Activated naive CD4-positive, alpha-beta T cell treated with anti-CD3 and anti-CD28 coated beads, Interleukin-2, amount 50 U/mL, for 24 hours (primary cell): ENCODE measurements at regions not wholly inside any gene's neighbourhood (a gene's known extent, or its start where the extent isn't known, plus 50 kb on each side); places are given as distances from the start of the nearest gene placed in this dataset.
A peak's percentile ranks its signal among the peaks of the same experiment; 100 is the strongest.

Source experiments
- H3K27ac Mint-ChIP-seq: one replicate; pipeline ENCODE4 v1.8.0; 2021; ENCODE audit warnings: mild to moderate bottlenecking, mixed read lengths
- H3K27me3 Mint-ChIP-seq: one replicate; pipeline ENCODE4 v1.8.0; 2021; ENCODE audit warnings: mixed read lengths
- H3K36me3 Mint-ChIP-seq: one replicate; pipeline ENCODE4 v1.8.0; 2021; ENCODE audit warnings: mixed read lengths
- H3K4me1 Mint-ChIP-seq: one replicate; pipeline ENCODE4 v1.8.0; 2021; ENCODE audit warnings: mixed read lengths
- H3K4me3 Mint-ChIP-seq: one replicate; pipeline ENCODE4 v1.8.0; 2021; ENCODE audit warnings: mild to moderate bottlenecking, mixed read lengths
- H3K9me3 Mint-ChIP-seq: one replicate; pipeline ENCODE4 v1.8.0; 2021; ENCODE audit warnings: mixed read lengths

GRCh38 chr10:3480281-3480989 lies 304.6 kb downstream of the KLF6 start:
- Mint-ChIP-seq H3K4me1 (peaks cover 18% of the 10 kb centered on the region), H3K27ac (no peak overlapping the region), H3K4me3 (no peak overlapping the region), H3K36me3 (no peaks in the 10 kb centered on the region), H3K9me3 (no peaks in the 10 kb centered on the region), H3K27me3 (no peaks in the 10 kb centered on the region)

DNA sequence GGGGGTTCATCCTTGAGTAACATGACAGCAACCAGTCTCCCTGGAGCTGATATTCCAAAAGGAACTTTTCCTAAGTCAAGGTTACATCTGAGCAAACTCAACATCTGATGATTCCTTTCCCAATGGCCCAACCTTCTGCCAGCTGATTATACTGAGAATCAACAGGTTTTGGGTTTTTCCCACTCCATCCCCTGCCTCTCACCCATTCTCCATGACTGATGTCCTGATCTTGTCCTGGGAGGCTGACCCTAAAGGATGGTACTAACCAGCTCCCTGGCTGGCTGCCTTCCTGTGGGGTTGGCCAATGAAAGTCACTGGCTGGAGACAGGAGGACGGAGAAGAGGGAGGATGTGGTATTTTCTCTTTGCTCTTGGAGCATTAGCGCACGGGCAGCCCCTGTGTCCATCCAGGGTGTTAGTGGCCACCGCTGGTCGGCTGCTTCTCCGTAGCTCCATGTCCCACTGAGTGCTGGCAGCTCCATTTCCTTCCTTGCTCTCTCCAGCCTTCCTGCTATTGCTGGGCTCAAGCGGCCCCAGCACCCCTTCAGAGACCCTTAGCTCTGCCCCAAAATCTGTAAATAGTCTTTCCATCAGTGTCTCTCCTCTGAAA lies 306.2 kb upstream of the PITRM1 start:
- Mint-ChIP-seq H3K4me1 (peaks cover 13% of the 10 kb centered on the region), H3K27ac (no peak overlapping the region), H3K27me3 (no peaks in the 10 kb centered on the region), H3K4me3 (no peak overlapping the region), H3K9me3 (no peaks in the 10 kb centered on the region), H3K36me3 (no peaks in the 10 kb centered on the region)

GRCh38 chr10:3478153-3478552 lies 305.6 kb upstream of the PITRM1 start:
- Mint-ChIP-seq H3K4me1 (peaks cover 17% of the 10 kb centered on the region), H3K36me3 (no peaks in the 10 kb centered on the region), H3K27me3 (no peaks in the 10 kb centered on the region), H3K27ac (no peak overlapping the region), H3K9me3 (no peaks in the 10 kb centered on the region), H3K4me3 (no peak overlapping the region)

- Mint-ChIP-seq H3K36me3 (no peaks in the 10 kb centered on the region), H3K27ac (no peak overlapping the region), H3K27me3 (no peaks in the 10 kb centered on the region), H3K4me1 (peaks cover 21% of the 10 kb centered on the region), H3K9me3 (no peaks in the 10 kb centered on the region), H3K4me3 (no peak overlapping the region)
Measured at GRCh38 chr10:3477683-3478082, 305.1 kb upstream of the PITRM1 start.

DNA sequence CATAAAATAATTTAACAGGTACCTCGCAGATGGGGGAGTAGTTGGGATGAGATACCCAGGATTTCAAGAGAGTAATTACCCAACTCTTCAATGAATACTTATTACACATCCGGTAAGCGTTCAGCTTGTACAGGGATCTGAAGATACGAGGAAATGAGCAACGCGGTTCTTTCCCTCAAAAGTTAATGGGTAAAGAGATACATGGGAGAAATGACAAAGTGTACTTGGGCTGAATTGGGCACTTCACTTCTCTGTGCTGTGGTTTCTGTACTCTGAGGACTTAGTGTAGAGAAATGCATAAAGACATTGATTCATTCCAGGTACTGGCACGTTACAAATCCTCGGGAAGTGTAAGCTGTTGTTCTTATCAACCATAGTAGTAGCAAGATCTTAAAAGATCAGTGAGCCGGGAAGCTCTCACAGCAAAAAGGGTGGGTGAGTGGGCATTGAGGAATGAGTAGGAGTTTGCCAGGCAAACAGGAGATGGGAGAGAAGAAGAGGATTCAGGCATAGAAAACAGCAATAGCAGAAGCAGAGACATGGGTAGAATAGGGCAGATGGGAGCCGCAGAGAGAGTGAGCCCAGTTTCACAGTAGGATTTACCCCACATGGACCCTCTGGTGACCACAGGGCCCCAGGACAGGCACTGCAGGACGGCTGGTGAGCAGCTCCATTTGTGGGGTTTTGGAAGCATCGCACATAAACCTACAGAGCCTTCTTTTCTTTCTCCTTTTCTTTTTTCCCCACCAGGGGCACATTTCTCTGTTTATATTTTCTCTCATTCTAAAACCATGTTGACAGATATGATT lies 304.3 kb upstream of the PITRM1 start:
- H3K27me3 Mint-ChIP-seq, result no peaks in the 10 kb centered on the region
- no peaks in the 10 kb centered on the region for H3K9me3 Mint-ChIP-seq
- no peak overlapping the region for H3K27ac Mint-ChIP-seq
- H3K4me3 Mint-ChIP-seq, result no peak overlapping the region
- peaks cover 27% of the 10 kb centered on the region for H3K4me1 Mint-ChIP-seq
- no peaks in the 10 kb centered on the region for H3K36me3 Mint-ChIP-seq

- Mint-ChIP-seq H3K4me1 (peaks cover 32% of the 10 kb centered on the region), H3K9me3 (no peaks in the 10 kb centered on the region), H3K4me3 (no peak overlapping the region), H3K36me3 (no peaks in the 10 kb centered on the region), H3K27ac (no peak overlapping the region), H3K27me3 (no peaks in the 10 kb centered on the region)
Measured at GRCh38 chr10:3476186-3476585, 303.6 kb upstream of the PITRM1 start.

- H3K4me1 Mint-ChIP-seq, result peaks cover 32% of the 10 kb centered on the region
- H3K27me3 Mint-ChIP-seq, result peaks cover 1% of the 10 kb centered on the region
- H3K4me3 Mint-ChIP-seq, result no peak overlapping the region
- H3K36me3 Mint-ChIP-seq, result no peaks in the 10 kb centered on the region
- H3K9me3 Mint-ChIP-seq, result no peaks in the 10 kb centered on the region
- H3K27ac Mint-ChIP-seq, result no peak overlapping the region
Measured at GRCh38 chr10:3475367-3475766, 302.8 kb upstream of the PITRM1 start.

- Mint-ChIP-seq H3K27ac (no peak overlapping the region), H3K4me3 (no peak overlapping the region), H3K27me3 (peaks cover 2% of the 10 kb centered on the region), H3K9me3 (no peaks in the 10 kb centered on the region), H3K36me3 (no peaks in the 10 kb centered on the region), H3K4me1 (peaks cover 32% of the 10 kb centered on the region)
Measured at GRCh38 chr10:3474266-3474665, 301.7 kb upstream of the PITRM1 start.

- Mint-ChIP-seq H3K9me3 (no peaks in the 10 kb centered on the region), H3K4me1 (peaks cover 41% of the 10 kb centered on the region), H3K36me3 (no peaks in the 10 kb centered on the region), H3K27me3 (peaks cover 2% of the 10 kb centered on the region), H3K4me3 (no peak overlapping the region), H3K27ac (no peak overlapping the region)
Measured at GRCh38 chr10:3473271-3473670, 300.7 kb upstream of the PITRM1 start.

- H3K36me3 Mint-ChIP-seq, result no peaks in the 10 kb centered on the region
- no peaks in the 10 kb centered on the region for H3K9me3 Mint-ChIP-seq
- H3K27me3 Mint-ChIP-seq, result peaks cover 2% of the 10 kb centered on the region
- H3K4me3 Mint-ChIP-seq, result peak overlapping the region; percentile 76
- H3K4me1 Mint-ChIP-seq, result peaks cover 43% of the 10 kb centered on the region
- H3K27ac Mint-ChIP-seq, result no peak overlapping the region
Measured at GRCh38 chr10:3472287-3473051, 299.9 kb upstream of the PITRM1 start.

- Mint-ChIP-seq H3K27me3 (peaks cover 2% of the 10 kb centered on the region), H3K27ac (no peak overlapping the region), H3K4me3 (peak overlapping the region; percentile 76), H3K9me3 (no peaks in the 10 kb centered on the region), H3K4me1 (peaks cover 45% of the 10 kb centered on the region), H3K36me3 (no peaks in the 10 kb centered on the region)
Measured at GRCh38 chr10:3471927-3472286, 299.3 kb upstream of the PITRM1 start.

- H3K9me3 Mint-ChIP-seq, result no peaks in the 10 kb centered on the region
- H3K36me3 Mint-ChIP-seq, result no peaks in the 10 kb centered on the region
- H3K27me3 Mint-ChIP-seq, result peaks cover 2% of the 10 kb centered on the region
- H3K27ac Mint-ChIP-seq, result no peak overlapping the region
- H3K4me3 Mint-ChIP-seq, result peak overlapping the region; percentile 76
- H3K4me1 Mint-ChIP-seq, result peaks cover 43% of the 10 kb centered on the region
Measured at GRCh38 chr10:3471472-3471871, 298.9 kb upstream of the PITRM1 start.

GRCh38 chr10:3470191-3470590 lies 297.6 kb upstream of the PITRM1 start:
- Mint-ChIP-seq H3K4me3 (no peak overlapping the region), H3K36me3 (no peaks in the 10 kb centered on the region), H3K27me3 (peaks cover 2% of the 10 kb centered on the region), H3K27ac (no peak overlapping the region), H3K9me3 (no peaks in the 10 kb centered on the region), H3K4me1 (peaks cover 43% of the 10 kb centered on the region)

GRCh38 chr10:3469639-3470020 lies 297.0 kb upstream of the PITRM1 start:
- H3K4me1 Mint-ChIP-seq, result peaks cover 43% of the 10 kb centered on the region
- no peak overlapping the region for H3K4me3 Mint-ChIP-seq
- H3K27ac Mint-ChIP-seq, result no peak overlapping the region
- H3K9me3 Mint-ChIP-seq, result no peaks in the 10 kb centered on the region
- no peaks in the 10 kb centered on the region for H3K36me3 Mint-ChIP-seq
- peaks cover 2% of the 10 kb centered on the region for H3K27me3 Mint-ChIP-seq

- peak overlapping the region; percentile 62 for H3K27ac Mint-ChIP-seq
- no peaks in the 10 kb centered on the region for H3K36me3 Mint-ChIP-seq
- no peaks in the 10 kb centered on the region for H3K9me3 Mint-ChIP-seq
- H3K27me3 Mint-ChIP-seq, result peaks cover 2% of the 10 kb centered on the region
- H3K4me3 Mint-ChIP-seq, result no peak overlapping the region
- H3K4me1 Mint-ChIP-seq, result peaks cover 43% of the 10 kb centered on the region
Measured at GRCh38 chr10:3468919-3469638, 296.5 kb upstream of the PITRM1 start.
